Skeletal muscle tissue (tissue), 3 donors: ENCODE measurements at regions not wholly inside any gene's neighbourhood (a gene's known extent, or its start where the extent isn't known, plus 50 kb on each side); places are given as distances from the start of the nearest gene placed in this dataset.
A peak's percentile ranks its signal among the peaks of the same experiment; 100 is the strongest.

Experiments used
- H3K27ac ChIP-seq: one replicate; pipeline ENCODE4 v1.7.0; 2013; ENCODE audit warnings: mild to moderate bottlenecking, low read depth, low read length, inconsistent platforms
- H3K27me3 ChIP-seq, 3 donors: one replicate each; pipeline ENCODE4 v1.7.0; 2013; ENCODE audit warnings: low read length in 3 of 3; ENCODE audit not compliant: control insufficient read depth in 3 of 3, insufficient read depth in 3 of 3
- H3K36me3 ChIP-seq, 3 donors: one replicate each; pipeline ENCODE4 v1.7.0; 2013; ENCODE audit warnings: low read length in 3 of 3; ENCODE audit not compliant: control insufficient read depth in 3 of 3, insufficient read depth in 3 of 3
- H3K4me1 ChIP-seq, 3 donors: one replicate each; pipeline ENCODE4 v1.7.0; 2013; ENCODE audit warnings: low read length in 3 of 3, mild to moderate bottlenecking in 3 of 3; ENCODE audit not compliant: control insufficient read depth in 3 of 3, insufficient read depth in 3 of 3
- H3K4me3 ChIP-seq, 3 donors: one replicate each; pipeline ENCODE4 v1.7.0; 2013; ENCODE audit warnings: low read length in 3 of 3
- H3K9ac ChIP-seq, 3 donors: one replicate each; pipeline ENCODE4 v1.7.0; 2013; ENCODE audit warnings: low read length in 3 of 3, mild to moderate bottlenecking in 3 of 3, moderate library complexity in 2 of 3, low read depth in 1 of 3
- H3K9me3 ChIP-seq, 3 donors: one replicate each; pipeline ENCODE4 v1.7.0; 2013; ENCODE audit warnings: low read length in 3 of 3; ENCODE audit not compliant: control insufficient read depth in 3 of 3
- donor health status: Osteomylitis.

- Histone ChIP-seq H3K27me3 (no peaks in the 10 kb centered on the region), H3K9ac (no peak overlapping the region), H3K4me3 (no peak overlapping the region), H3K9me3 (no peaks in the 10 kb centered on the region), H3K36me3 (no peaks in the 10 kb centered on the region), H3K4me1 (peaks cover 4 to 5% (median 5%) of the 10 kb centered on the region in 3 donors), H3K27ac (peak overlapping the region; percentile 6)
Measured at GRCh38 chr1:221098471-221099405, 219.5 kb downstream of the HLX start.

GRCh38 chr1:221099747-221100595 is 220.7 kb downstream of the HLX start:
- H3K9me3 ChIP-seq, result no peaks in the 10 kb centered on the region
- H3K27ac ChIP-seq, result peak overlapping the region; percentile 27
- H3K4me1 ChIP-seq, result peaks cover 4 to 5% (median 5%) of the 10 kb centered on the region in 3 donors
- H3K36me3 ChIP-seq, result no peaks in the 10 kb centered on the region
- H3K9ac ChIP-seq, result no peak overlapping the region
- no peak overlapping the region for H3K4me3 ChIP-seq
- H3K27me3 ChIP-seq, result no peaks in the 10 kb centered on the region

GRCh38 chr1:221100611-221101010 is 221.4 kb downstream of the HLX start:
- no peaks in the 10 kb centered on the region for H3K9me3 ChIP-seq
- no peak overlapping the region for H3K9ac ChIP-seq
- peak overlapping the region; percentile 32 for H3K27ac ChIP-seq

GRCh38 chr1:221101807-221102605 is 222.8 kb downstream of the HLX start:
- Histone ChIP-seq H3K4me3 (no peak overlapping the region), H3K4me1 (peaks cover 4 to 5% (median 5%) of the 10 kb centered on the region in 3 donors), H3K9ac (no peak overlapping the region), H3K27me3 (no peaks in the 10 kb centered on the region), H3K36me3 (no peaks in the 10 kb centered on the region), H3K27ac (peak overlapping the region; percentile 32), H3K9me3 (no peaks in the 10 kb centered on the region)

More at GRCh38 chr1:221100611-221101010, 221.4 kb downstream of the HLX start:
- no peaks in the 10 kb centered on the region for H3K36me3 ChIP-seq
- no peak overlapping the region for H3K4me3 ChIP-seq
- peaks cover 4 to 5% (median 5%) of the 10 kb centered on the region in 3 donors for H3K4me1 ChIP-seq
- H3K27me3 ChIP-seq, result no peaks in the 10 kb centered on the region

DNA sequence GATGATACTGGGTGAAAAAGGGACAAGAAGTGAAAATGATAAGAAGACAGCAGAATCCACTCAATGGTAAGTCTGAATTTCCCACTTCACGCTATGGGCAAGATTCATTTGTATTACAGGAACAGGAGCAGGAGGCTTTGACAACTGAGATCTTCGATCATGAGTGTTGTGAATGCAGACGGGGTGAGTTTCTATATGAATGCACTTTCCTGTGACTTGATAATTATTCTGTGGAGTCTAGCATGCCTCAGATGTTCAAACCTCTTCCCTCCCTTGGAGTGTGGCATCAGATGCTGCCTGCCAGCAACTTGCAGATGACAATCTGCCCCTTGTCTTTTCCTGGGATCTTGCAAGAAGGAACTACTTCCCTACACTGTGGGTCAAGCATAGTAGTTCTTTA is 225.4 kb downstream of the HLX start:
- no peaks in the 10 kb centered on the region for H3K36me3 ChIP-seq
- H3K4me3 ChIP-seq, result no peak overlapping the region
- no peaks in the 10 kb centered on the region for H3K9me3 ChIP-seq
- H3K4me1 ChIP-seq, result peaks cover 4 to 5% (median 5%) of the 10 kb centered on the region in 3 donors
- no peak overlapping the region for H3K9ac ChIP-seq
- no peak overlapping the region for H3K27ac ChIP-seq
- H3K27me3 ChIP-seq, result no peaks in the 10 kb centered on the region

GRCh38 chr1:221105578-221105977 is 226.3 kb downstream of the HLX start:
- no peak overlapping the region for H3K27ac ChIP-seq
- peaks cover 0 to 5% (median 0%) of the 10 kb centered on the region in 3 donors for H3K4me1 ChIP-seq
- H3K36me3 ChIP-seq, result no peaks in the 10 kb centered on the region
- H3K4me3 ChIP-seq, result no peak overlapping the region
- no peaks in the 10 kb centered on the region for H3K27me3 ChIP-seq
- H3K9me3 ChIP-seq, result no peaks in the 10 kb centered on the region
- no peak overlapping the region for H3K9ac ChIP-seq

GRCh38 chr1:221106616-221107015 is 227.4 kb downstream of the HLX start:
- no peak overlapping the region for H3K27ac ChIP-seq
- H3K36me3 ChIP-seq, result no peaks in the 10 kb centered on the region
- no peak overlapping the region for H3K9ac ChIP-seq
- no peaks in the 10 kb centered on the region for H3K9me3 ChIP-seq
- H3K4me1 ChIP-seq, result peaks cover 0 to under 1% (median 0%) of the 10 kb centered on the region in 3 donors
- no peak overlapping the region for H3K4me3 ChIP-seq
- H3K27me3 ChIP-seq, result no peaks in the 10 kb centered on the region

GRCh38 chr1:221109930-221110329 is 230.7 kb downstream of the HLX start:
- H3K27ac ChIP-seq, result no peak overlapping the region
- no peaks in the 10 kb centered on the region for H3K9me3 ChIP-seq
- H3K9ac ChIP-seq, result no peak overlapping the region
- H3K36me3 ChIP-seq, result no peaks in the 10 kb centered on the region
- no peak overlapping the region for H3K4me3 ChIP-seq
- no peaks in the 10 kb centered on the region for H3K27me3 ChIP-seq
- no peaks in the 10 kb centered on the region for H3K4me1 ChIP-seq

GRCh38 chr1:221117133-221117532 is 237.9 kb downstream of the HLX start:
- Histone ChIP-seq H3K9ac (peak overlapping the region in 1 of 3 donors; percentile 55), H3K4me3 (no peak overlapping the region), H3K36me3 (no peaks in the 10 kb centered on the region), H3K27me3 (no peaks in the 10 kb centered on the region), H3K27ac (peak overlapping the region; percentile 91), H3K4me1 (peaks cover 25 to 29% (median 26%) of the 10 kb centered on the region in 3 donors), H3K9me3 (no peaks in the 10 kb centered on the region)
